H1 (cell line): ENCODE measurements at regions not wholly inside any gene's neighbourhood (a gene's known extent, or its start where the extent isn't known, plus 50 kb on each side); places are given as distances from the start of the nearest gene placed in this dataset.

ENCODE experiments used
- EP300 ChIP-seq, 2 experiments: IDR thresholded peaks; 1 replicate in 1 of 2; 2 replicates in 1 of 2; pipeline ENCODE4 v1.6.1; 2011 to 2012; ENCODE audit warnings: low read depth in 2 of 2, low read length in 2 of 2, mild to moderate bottlenecking in 2 of 2, borderline replicate concordance in 1 of 2, inconsistent platforms in 1 of 2, moderate library complexity in 1 of 2
- EZH2 ChIP-seq: fragments of 200-600 bp; sonication (generic); IDR thresholded peaks from 2 replicates; pipeline ENCODE4 v1.7.1; 2012; ENCODE audit warnings: low read depth, mild to moderate bottlenecking, moderate library complexity, low read length, inconsistent platforms; ENCODE audit not compliant: severe bottlenecking
- NRF1 ChIP-seq: IDR thresholded peaks from 2 replicates; pipeline ENCODE4 v1.6.1; 2011; ENCODE audit warnings: mild to moderate bottlenecking, low read depth, low read length, improper control_type of control experiment

DNA sequence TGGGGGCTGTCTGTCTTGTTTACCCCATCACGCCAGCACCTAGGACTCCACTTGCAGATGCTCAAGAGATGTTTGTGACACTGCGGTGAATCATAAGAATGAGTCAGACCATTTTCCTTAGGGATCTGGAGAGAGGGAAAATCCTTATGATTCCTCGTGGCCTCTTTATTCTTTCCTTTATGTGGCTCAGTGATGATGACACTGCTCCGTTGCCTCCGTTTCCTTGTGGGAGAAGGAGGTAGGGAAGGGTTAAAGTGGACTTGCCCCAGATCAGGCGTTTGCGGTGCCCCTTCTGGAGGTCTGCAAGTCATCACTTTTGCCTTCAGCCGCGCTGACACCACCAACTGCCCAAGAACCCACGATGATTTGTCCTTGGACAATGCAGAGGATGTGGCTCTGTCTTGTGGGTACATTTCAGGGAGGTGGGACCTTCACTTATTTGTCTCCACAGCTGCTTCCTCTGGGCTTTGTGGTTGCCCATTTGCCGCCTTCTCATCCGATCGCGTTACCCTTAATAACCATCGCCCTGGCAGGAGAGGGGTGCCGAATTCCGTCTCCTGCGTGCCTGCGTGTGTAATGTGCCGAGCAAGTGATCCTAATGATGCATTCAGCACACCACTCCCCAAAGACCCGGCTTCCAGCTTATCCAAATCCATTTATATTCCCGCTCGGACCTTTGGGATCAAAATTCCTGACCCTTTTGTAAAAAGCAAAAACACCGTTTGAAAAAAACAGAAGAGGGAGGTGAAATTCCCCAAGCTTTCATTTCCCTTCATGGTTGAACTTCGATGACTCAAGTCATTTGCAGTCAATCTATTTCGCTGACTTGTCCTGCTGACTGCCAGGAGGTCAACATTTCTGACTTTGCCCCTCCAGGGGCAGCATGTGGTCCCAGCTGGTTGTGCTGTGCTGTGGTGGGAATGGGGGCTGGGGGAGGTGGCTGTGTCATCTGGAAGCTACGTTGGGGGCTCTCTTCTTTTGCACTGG is 87.2 kb upstream of the IRX3 start:
- TF ChIP-seq NRF1 (no peak), EZH2 (no peak), EP300 (IDR thresholded peaks at IDR 0.05; ENCODE audit: borderline replicate concordance in 1 of 2, low read depth in 2 of 2, low read length in 2 of 2) (no peak)
